GM12872 (cell line): ENCODE measurements at regions not wholly inside any gene's neighbourhood (a gene's known extent, or its start where the extent isn't known, plus 50 kb on each side); places are given as distances from the start of the nearest gene placed in this dataset.

Experiments
- CTCF ChIP-seq: IDR thresholded peaks from 3 replicates; pipeline ENCODE4 v1.5.1; 2011; ENCODE audit warnings: low read depth, mild to moderate bottlenecking, low read length, moderate library complexity; ENCODE audit not compliant: insufficient read depth

GRCh38 chr6:91600561-91600960 lies 1013.7 kb upstream of the MAP3K7 start:
- TF ChIP-seq CTCF: no peak

GRCh38 chr6:91590191-91590590 lies 1003.3 kb upstream of the MAP3K7 start:
- no peak for TF ChIP-seq CTCF

GRCh38 chr6:91580635-91581034 lies 993.8 kb upstream of the MAP3K7 start:
- no peak for TF ChIP-seq CTCF

- TF ChIP-seq CTCF: no peak
Observed at GRCh38 chr6:91575032-91575431, 988.2 kb upstream of the MAP3K7 start.

- TF ChIP-seq CTCF: no peak
Observed at GRCh38 chr6:91573826-91574416, 987.0 kb upstream of the MAP3K7 start.

- no peak for TF ChIP-seq CTCF
Observed at GRCh38 chr6:91572878-91573277, 986.0 kb upstream of the MAP3K7 start.

- TF ChIP-seq CTCF: no peak
Observed at GRCh38 chr6:91569071-91569470, 982.2 kb upstream of the MAP3K7 start.
